Medulla oblongata (tissue), 1 donor: ENCODE measurements at regions not wholly inside any gene's neighbourhood (a gene's known extent, or its start where the extent isn't known, plus 50 kb on each side); places are given as distances from the start of the nearest gene placed in this dataset.

Experiments used
- DNase-seq: peaks from one replicate; pipeline ENCODE4 v3.0.0-alpha.2; 2015; ENCODE audit errors: extremely low spot score

DNA sequence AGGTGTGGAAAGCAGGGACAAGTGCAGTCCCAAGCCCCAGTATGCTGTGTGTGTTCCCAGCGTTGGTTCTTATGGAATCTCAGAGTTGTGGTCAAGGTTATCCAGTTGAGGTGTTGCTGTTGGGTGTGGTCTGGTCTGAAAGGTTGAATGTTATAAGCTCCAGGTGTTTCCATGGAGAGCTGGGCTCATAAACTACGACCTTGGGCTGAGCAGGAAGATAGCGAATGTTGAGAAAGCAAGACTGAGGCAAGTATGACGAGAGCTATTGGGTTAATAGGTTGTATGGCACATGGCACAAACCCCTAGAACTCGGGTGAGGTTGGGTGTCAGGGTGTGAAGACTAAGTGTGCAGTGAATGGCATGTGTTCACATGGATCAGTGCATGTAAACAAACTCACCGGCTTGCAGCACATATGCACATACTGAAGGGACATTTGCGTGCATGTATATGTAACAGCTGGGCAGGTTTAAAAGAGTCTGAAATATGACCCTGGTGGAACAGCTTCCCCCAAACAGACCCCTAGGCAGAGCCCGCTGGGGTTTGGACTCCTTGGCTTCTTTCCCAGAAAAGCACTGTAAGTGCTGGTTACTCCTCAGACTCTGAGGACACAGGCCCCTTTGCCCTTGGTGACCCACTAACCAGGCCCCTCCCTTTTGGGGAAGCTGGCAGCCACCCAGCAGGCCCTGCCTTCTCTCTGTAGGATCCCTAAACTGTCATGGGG, 117.5 kb downstream of the NAV1 start:
- no peak for DNase-seq

- no peak for DNase-seq
These were observed 120.6 kb downstream of the NAV1 start for GRCh38 chr1:201659572-201659971.

DNA sequence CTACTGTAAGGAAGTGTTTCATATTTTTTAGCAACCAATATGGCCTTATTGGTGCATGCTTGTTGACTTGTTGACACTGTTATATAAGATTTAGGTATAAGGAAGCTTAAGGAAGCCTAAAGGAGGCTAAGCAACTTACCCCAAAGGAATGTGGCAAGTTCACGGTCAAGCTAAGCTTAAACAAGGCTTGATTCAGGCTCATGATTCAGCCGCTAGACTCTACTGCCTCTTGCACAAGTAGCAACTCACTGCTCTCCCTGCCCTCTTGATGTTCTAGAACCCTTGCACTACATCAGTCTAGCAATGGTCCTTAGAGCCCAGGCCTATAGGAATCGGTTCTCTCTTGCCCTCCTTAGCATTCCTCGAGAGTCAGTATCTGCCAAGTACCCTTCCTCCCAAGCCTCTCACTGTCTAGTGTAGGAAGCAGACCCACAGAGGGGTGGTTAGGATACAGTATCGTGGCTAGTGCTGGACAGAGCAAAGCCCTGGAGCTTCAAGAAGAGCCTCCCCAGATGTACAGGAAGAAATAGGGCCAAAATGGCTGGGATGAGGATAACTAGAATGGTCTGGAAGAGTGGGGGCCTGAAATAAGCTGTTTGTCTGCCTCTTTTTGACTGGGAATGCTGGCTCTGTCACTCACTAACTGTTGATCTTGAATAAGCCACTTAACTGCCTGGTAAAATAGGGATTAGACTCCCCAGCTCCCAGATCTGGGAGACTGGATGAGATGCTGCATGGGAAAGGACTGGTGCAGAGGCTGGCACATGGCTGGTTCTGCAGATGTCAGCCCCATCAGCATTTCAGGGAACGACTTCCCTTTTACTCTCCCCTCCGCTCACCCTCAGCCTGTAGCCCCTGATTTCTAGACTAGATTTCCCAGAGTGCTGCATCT, 122.2 kb downstream of the NAV1 start:
- no peak for DNase-seq

GRCh38 chr1:201661823-201662359, 123.0 kb downstream of the NAV1 start:
- no peak for DNase-seq

DNA sequence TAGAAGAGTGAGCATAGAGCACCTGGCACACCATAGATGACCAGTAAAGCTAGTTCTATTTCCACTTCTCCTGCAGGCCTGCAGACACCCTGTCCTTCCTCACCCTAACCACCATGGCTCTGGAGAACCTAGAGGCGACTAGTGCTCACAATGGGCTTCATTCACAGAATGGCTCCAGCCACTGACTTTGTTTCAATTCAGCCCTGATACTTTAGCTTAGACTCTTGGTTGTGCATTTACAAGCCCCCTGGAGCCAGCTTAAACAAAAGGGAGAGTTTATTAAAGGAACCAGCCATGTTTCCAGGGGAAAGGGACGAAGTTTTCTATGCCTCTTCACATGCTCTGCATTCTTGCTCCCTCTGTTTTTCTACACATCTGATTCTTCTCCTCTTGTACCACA, 123.7 kb downstream of the NAV1 start:
- no peak for DNase-seq

GRCh38 chr1:201663491-201664113, 124.7 kb downstream of the NAV1 start:
- DNase-seq, result no peak

DNA sequence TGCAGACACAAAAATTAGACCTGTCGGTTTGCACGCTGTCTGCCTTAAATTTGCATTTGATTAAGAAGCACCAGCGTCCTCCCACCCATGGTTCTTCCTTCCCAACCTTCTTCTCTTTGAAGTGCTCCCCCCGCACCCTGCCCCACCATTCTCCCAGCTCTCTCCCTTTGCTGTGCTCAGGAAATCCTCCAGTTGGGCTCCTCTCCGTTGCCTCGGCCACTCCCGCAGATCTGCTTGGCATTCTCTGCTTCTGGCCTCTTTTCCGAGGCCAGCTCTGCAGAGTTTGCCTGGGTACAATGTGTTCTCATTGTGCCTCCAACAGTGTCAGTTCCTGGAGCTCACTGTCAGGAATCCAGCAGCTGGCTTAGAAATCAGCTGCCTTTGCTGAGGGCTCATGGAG, 126.1 kb downstream of the NAV1 start:
- DNase-seq, result peak; percentile 80

DNA sequence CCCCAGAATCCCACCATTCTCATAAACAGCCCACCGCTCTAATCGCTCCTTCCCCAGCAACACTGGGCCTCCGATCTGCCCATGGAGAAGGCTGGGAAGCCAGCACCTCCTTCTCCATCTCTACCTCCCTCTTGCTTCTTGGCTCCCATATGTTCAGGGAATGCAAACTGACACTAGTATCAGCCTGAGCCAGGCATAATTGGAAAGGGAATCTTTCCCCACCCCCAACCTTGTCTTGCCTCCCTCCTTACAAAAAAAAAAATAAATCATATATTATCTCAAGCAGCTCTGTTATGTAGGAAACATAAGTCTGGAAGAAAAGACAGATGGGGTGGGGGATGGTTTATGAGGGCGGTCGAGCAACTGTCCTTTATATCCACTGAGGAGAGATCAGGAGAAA, 127.2 kb downstream of the NAV1 start:
- DNase-seq, result no peak

DNA sequence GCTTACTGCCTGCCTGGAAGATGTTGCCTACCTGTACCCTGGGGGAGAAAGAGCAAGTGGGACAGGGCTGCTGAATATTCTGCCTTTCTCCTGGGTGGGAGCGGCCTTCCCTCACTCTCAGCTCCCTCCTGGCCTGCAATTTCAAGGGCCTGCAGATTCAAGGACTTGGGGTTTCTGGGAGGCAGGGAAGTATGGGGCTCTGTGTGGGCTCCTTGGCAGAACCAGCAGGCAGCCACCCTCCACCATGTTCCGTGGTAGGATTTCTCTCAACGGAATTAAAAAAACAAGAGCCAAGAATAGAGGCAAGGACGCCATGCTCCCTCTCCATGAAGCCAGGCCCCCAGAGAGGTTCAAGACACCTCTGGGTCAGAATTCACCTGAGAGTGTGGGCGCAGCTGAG, 127.7 kb downstream of the NAV1 start:
- no peak for DNase-seq

DNA sequence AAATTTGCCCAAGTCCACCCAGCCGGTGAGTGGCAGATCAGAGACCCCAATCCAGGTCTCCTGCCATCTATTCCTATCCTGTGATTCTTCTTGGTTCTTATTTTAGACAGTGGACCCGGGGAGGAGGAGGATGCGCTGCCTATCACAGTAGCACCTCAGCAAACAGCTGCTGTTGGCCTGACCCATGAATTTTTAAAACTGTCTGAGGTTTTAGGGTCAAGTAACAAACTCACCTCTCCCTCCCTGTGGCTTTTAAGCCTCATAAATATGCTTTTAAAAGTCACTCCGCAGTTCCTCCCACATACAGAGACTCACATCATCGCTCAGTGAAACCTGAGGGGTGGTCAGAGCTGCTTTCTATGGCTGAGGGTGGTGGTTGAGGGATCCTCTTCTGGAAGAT, 128.6 kb downstream of the NAV1 start:
- no peak for DNase-seq

DNA sequence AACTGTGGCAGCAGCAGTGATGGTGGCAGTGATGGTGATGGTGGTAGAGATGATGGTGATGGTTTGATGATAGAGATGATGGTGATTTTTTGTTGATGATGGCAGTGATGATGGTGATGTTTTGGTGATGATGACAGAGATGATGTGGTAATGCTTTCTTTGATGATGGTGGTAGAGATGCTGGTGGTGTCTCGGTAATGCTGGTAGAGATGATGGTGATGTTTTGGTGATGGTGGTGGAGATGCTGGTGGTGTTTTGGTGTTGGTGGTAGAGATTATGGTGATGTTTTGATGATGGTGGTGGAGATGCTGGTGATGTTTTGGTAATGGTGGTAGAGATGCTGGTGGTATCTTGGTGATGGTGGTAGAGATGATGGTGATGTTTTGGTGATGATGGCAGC, 131.6 kb downstream of the NAV1 start:
- no peak for DNase-seq

GRCh38 chr1:201672685-201673084, 133.8 kb downstream of the NAV1 start:
- no peak for DNase-seq

- no peak for DNase-seq
These were observed 134.2 kb downstream of the NAV1 start for GRCh38 chr1:201673093-201673492.

GRCh38 chr1:201673915-201674314, 135.0 kb downstream of the NAV1 start:
- DNase-seq, result no peak

GRCh38 chr1:201675143-201675542, 136.2 kb downstream of the NAV1 start:
- peak; percentile 54 for DNase-seq

DNA sequence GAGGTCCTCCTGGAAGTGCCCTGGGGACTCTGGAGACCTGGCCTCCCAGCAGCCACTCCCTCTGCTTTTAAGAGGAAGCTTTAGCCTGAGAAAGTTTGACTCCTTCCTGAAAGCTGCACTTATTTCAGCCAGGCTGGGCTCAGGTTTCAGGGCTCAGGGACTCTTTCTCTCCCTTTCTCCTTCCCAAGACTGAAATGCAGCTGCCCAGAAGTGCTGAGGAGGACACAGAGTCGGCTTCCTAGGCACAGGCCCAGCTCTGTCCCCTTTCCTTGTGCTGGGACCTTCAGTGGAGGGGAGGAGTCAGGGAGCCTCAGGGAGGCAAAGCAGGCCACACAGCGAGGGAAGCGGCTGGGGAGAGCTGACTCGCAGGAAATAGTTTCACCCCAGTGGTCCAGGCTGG, 137.3 kb downstream of the NAV1 start:
- DNase-seq, result peak; percentile 67

DNA sequence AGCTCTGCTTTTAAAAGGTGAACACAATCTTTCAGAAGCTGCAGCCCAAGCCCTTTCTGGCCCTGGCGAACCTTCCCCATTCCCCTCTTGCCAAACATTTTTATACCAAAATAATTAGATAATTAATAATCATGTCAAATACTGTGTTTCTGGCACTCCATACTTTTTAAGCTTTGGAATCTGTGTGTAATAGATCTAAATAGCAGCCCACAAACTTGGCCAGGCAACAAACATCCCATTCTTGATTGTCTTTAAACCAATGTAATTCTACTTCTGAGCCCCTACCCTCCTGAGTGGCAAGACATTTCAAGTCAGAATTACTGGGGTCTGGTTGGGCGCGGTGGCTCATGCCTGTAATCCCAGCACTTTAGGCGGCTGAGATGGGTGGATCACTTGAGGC, 137.7 kb downstream of the NAV1 start:
- no peak for DNase-seq

DNA sequence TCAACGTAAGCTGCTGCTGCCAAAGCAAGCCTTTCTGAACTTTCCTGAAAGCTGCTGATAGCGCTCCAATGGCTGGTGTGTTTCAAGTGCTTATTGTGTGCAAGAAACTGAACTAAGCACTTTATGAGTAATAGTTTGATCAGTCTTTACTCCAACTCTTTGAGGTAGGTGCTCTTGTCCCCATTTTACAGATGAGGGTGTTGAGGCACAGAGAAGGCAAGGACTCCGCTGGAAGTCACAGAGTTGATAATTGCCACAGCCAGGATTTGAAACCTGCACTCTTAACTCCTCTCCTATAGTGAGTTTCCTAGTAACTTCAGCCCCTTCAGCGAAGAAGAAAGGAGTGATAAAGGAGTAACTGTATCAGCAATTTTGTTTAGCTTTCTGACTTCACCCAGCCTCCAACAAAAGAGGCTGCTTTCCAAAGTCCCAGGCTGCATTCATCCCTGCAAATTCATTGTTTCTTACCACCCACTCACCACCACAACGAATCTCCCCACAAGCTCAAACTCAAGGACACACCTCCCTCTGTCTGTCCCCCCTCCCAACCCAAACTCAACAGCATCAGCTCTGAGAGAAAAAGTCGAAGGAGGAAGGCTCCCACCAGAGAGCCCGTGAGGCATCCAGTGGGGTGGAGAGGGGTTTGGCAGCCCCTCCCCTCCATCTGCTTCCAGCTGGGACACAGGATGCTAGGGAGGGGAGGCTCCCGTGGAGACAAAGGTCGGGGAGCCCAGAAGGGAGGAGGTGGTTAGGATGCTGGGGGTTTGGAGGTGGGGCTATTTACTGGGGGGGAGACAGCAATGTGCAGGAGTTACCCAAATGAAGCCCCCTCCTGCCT, 139.6 kb downstream of the NAV1 start:
- DNase-seq, result no peak

GRCh38 chr1:201681375-201681774, 142.4 kb downstream of the NAV1 start:
- DNase-seq, result no peak

DNA sequence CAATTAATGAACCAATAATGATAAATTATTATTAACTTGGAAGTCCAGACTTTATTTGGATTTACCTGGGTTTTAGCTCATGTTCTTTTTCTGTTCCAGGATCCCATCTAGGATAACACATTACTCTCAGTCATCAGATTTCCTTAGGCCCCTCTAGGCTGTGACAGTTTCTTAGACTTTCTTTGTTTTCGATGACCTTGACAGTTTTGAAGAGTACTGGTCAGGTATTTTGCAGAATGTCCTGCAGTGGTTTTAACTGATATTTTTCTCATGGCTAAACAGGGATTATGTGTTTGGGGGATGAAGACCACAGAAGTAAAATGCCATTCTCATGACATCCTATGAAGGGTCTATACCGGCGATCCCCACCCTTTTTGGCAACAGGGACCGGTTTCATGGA, 144.0 kb downstream of the NAV1 start:
- no peak for DNase-seq

GRCh38 chr1:201683397-201683796, 144.5 kb downstream of the NAV1 start:
- no peak for DNase-seq

- no peak for DNase-seq
These were observed 143.5 kb upstream of the IPO9 start for GRCh38 chr1:201685485-201685884.
